ENCODE measurements at regions not wholly inside any gene's neighbourhood (a gene's known extent, or its start where the extent isn't known, plus 50 kb on each side); places are given as distances from the start of the nearest gene placed in this dataset.

GRCh38 chr21:35663856-35664606, 396.3 kb downstream of the SETD4 start:
- no peak for DNase-seq (ENCODE audit: low read depth)
- H3K4me3 ChIP-seq (ENCODE audit: low read depth, low read length) = no peak overlapping the region
- TF ChIP-seq, protein P1, sequence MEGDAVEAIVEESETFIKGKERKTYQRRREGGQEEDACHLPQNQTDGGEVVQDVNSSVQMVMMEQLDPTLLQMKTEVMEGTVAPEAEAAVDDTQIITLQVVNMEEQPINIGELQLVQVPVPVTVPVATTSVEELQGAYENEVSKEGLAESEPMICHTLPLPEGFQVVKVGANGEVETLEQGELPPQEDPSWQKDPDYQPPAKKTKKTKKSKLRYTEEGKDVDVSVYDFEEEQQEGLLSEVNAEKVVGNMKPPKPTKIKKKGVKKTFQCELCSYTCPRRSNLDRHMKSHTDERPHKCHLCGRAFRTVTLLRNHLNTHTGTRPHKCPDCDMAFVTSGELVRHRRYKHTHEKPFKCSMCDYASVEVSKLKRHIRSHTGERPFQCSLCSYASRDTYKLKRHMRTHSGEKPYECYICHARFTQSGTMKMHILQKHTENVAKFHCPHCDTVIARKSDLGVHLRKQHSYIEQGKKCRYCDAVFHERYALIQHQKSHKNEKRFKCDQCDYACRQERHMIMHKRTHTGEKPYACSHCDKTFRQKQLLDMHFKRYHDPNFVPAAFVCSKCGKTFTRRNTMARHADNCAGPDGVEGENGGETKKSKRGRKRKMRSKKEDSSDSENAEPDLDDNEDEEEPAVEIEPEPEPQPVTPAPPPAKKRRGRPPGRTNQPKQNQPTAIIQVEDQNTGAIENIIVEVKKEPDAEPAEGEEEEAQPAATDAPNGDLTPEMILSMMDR (IDR thresholded peaks at IDR 0.05; ENCODE audit: insufficient read depth, low read depth, low read length) = no peak

DNA sequence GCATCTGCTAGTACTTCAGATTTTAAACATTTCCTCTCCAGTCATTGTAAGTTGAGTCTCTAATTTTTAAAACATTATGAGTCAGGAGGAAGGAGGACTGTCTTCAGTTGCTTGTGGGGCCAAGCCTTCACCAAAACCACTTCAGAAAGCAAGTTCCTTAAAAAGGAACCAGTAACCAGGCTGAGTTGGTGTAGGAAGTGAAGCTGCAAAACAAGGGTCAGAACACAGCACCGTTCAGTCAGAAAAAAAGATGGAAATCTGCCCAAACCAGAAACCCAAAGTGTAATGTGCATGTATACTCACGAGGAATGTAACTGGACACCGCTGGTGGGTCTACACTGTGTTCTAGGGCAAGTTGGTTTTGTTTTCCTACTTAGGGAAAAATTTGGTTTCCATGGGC, 402.1 kb downstream of the SETD4 start:
- peak; percentile 53 for DNase-seq (ENCODE audit: low read depth)
- H3K4me3 ChIP-seq (ENCODE audit: low read depth, low read length) = no peak overlapping the region
- TF ChIP-seq, protein P1 (IDR thresholded peaks at IDR 0.05; ENCODE audit: insufficient read depth, low read depth, low read length) = no peak

- H3K4me3 ChIP-seq (ENCODE audit: low read depth, low read length) = no peak overlapping the region
- no peak for DNase-seq (ENCODE audit: low read depth)
- TF ChIP-seq, protein P1 (IDR thresholded peaks at IDR 0.05; ENCODE audit: insufficient read depth, low read depth, low read length) = no peak
These were observed 407.5 kb downstream of the SETD4 start for GRCh38 chr21:35652872-35653271.

DNA sequence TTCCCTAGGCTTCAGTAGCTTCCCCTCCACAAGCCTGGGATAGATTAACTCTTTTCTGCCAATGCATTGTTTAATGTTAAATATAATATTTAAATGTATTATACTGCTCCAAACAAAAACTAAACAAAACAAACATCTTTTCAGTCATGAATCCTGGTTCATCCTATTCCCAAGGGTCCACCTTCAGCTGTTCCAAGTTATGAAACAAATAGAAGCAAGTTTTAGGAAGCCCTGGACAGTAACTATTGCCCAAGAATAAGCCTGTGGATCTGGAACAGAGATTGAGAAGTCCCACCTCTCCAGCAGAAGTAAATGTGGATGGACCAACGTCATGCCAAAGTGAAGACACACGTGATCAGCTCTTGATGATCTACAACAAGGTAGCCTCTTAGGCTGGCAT, 408.1 kb downstream of the SETD4 start:
- DNase-seq (ENCODE audit: low read depth) = no peak
- TF ChIP-seq, protein P1 (IDR thresholded peaks at IDR 0.05; ENCODE audit: insufficient read depth, low read depth, low read length) = no peak
- H3K4me3 ChIP-seq (ENCODE audit: low read depth, low read length) = no peak overlapping the region

DNA sequence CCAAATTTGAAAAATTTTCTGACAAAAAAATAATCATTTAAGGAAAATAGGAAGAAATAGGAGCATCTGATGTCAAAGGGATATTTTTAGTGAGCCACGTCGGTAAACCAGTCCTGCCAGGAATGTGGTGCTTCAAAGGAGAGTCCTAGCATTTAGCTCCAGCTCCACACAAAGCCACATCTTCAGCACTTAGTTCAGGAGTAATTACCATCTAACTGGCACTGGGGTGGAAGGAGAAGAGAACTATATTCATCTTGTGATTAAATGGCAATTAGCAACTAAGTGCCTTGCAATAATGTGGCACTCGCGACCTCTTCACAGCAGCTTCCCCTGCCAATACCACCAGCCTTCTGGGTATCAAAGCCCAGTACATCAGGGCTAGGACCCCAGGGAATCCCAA, 409.1 kb downstream of the SETD4 start:
- H3K4me3 ChIP-seq (ENCODE audit: low read depth, low read length) = no peak overlapping the region
- DNase-seq (ENCODE audit: low read depth) = no peak
- TF ChIP-seq, protein P1 (IDR thresholded peaks at IDR 0.05; ENCODE audit: insufficient read depth, low read depth, low read length) = no peak

DNA sequence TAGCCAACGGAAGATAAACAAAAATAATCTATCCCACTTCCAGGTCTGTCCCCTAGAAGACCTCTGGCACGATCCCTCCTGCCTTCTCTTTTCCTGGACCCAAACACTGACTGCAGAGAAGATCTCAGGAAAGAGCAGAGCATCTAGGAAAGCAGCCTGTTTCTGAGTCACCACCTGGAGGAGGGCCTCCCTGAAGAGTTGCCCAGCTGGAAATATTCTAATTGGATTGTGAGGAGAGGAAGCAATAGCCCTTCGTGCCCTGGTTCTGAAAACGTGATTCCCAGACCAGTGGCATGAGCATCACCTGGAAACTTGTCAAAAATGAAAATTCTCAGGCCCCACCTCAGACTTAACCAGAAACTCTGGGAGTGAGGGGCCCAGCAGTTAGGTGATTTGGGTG, 411.1 kb downstream of the SETD4 start:
- peak; percentile 14 for DNase-seq (ENCODE audit: low read depth)

More for the DNA sequence above, 411.1 kb downstream of the SETD4 start:
- no peak overlapping the region for H3K4me3 ChIP-seq (ENCODE audit: low read depth, low read length)
- TF ChIP-seq, protein P1 (IDR thresholded peaks at IDR 0.05; ENCODE audit: insufficient read depth, low read depth, low read length) = no peak

All from fibroblast of villous mesenchyme (primary cell).